NCI-H146 (cell line): ENCODE measurements at regions not wholly inside any gene's neighbourhood (a gene's known extent, or its start where the extent isn't known, plus 50 kb on each side); places are given as distances from the start of the nearest gene placed in this dataset.

Source experiments
- DNase-seq: peaks from one replicate; lab custom pipeline; 2025; lab: John Stamatoyannopoulos, UW

DNA sequence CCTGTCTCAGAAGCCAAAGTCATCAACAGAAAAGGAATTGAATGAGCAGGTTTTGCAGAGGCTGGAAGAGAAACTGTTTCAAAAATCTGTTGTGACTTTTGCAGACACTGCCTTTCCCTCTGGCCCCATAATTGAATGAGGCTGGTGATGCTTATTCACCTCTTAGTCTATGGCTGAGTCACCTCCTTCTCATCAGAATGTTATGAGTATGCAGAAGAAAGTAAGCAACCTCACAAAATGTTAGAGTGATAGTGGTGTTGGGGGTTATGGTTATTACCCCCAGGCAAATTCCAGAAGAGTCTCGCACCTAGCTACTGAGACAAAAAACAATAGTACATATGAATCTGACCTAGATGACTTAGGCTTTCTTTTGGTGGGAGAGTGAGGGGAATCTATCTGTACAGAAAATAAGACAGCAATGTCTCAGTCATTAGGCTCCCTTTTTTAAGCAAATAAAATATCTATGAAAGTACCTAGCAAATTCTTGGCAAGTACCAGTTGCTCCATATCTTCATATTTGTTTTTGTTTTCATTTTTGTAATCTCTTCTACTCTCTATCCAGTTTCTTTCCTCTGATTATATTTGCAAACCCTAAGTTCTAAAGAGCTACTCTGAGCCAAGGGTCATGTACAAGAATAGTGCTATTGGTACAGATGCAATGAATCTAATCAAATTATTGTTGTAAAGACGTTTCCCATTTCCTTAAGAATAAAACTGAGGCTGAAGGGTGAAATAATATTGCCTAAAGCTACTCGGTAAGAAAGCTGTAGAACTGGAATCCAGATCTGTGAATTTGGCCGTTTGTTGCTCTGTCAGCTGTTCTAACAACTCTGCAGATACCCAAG, 498.1 kb upstream of the TNC start:
- no peak for DNase-seq

- no peak for DNase-seq
These were observed 498.8 kb upstream of the TNC start for GRCh38 chr9:115616666-115617239.

DNA sequence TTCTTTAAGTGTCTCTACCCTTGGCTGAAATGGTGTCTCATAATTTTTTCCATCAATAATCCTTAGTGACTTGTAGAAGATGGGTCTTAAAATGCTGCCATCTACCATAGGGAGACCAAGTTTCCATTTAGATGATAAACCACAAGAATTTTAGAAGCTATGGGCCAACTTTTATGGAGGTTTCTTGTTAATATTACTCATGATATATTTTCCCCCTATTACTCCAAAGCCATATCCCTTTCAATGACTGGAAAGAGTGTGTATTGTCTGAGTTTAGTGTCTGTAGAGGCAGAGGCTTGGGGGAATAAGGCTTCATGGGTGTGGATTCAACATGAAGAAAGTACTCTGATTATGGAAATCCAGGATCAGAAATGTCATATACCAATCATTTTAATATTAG, 507.3 kb upstream of the TNC start:
- no peak for DNase-seq

DNA sequence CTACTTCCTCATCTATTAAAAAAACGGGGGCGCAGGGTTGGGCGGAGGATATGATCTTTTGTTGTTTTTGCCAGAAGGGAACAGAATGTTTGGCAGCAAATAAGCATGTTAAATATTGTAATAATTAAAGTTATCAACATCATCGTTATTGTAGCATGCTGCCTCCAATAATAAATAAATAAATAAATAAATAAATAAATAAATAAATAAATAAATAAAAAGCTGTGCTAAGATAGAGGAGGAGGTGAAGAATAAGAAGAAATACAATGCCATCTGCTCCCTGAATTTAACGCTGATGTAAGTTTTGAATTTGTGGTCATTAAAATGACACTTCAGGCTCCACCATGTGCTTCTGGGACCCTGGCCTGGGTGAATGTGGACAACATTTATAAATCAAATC, 508.0 kb upstream of the TNC start:
- no peak for DNase-seq

DNA sequence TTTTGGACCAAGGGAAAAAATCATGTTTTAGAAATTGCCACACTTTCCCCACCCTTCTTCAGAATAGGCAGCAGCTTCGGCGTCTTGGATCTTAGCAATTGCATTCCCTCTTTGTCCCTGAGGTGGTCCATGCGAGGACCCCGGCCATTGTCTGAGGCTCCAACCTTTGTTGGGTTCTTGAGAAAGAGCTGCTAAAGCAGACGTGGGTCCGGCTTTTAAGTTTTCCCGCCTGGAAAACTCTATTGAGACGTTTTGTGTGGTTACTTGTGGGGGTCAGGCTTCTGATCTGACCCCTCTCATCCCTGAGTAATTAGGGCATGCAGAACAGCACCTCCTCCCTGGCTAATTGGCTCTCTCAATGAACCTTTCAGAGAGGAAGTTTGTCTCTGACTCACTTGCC, 509.6 kb upstream of the TNC start:
- DNase-seq = no peak

- no peak for DNase-seq
These were observed 510.5 kb upstream of the TNC start for GRCh38 chr9:115628426-115628825.

- DNase-seq = no peak
These were observed 512.2 kb upstream of the TNC start for GRCh38 chr9:115629879-115630840.

GRCh38 chr9:115632391-115632790, 514.4 kb upstream of the TNC start:
- DNase-seq = no peak

GRCh38 chr9:115633104-115633503, 515.1 kb upstream of the TNC start:
- no peak for DNase-seq

DNA sequence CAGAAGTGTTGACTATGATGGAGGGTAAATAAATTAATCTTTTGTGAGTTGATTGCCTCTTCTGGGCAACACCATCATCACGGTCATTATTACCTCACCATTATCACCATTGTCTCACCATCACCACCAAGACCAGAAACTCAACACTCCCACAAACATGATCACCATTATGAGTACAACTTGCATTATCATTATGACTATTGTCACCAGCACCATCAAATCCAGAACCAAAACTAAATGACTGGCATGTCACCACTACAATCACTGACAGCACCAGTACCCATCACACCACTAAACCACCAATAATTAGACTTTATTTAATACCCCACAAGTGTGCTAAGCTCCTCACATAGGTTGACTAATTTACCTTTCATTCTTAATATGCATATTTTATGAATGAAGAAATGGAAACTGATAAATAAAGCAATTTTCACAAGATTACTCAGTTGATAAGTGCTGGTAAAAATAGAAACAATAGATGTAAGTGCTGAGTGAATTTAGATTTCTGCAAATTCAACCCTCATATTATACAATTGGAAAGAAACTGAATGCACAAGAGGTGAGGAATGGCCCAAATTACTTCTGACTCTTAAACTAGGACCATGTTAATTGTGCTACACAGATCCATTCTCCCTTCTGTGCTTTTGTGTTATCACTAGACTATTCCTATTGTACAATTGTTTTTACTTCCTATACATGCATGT, 517.8 kb upstream of the PAPPA start:
- no peak for DNase-seq

GRCh38 chr9:115636596-115636995, 517.0 kb upstream of the PAPPA start:
- no peak for DNase-seq

DNA sequence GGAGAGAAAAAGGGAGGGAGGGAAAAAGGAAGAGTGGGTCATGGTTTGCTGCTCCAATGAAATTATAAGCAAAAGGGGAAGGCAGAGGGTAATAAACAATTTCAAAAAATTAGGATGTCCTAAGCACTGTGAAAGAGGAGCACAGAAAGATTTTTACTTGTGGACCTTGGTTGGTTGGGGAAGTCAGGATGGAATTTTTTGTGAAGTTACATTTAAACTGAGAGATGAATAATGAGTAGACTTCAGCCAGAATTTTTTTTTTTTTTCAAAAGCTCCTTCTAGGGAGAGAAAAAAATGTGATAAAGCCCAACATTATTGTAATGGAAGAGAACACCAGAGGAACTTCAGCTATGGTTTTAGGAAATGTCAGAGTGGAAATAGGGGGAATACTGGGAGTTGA, 515.9 kb upstream of the PAPPA start:
- DNase-seq = no peak

GRCh38 chr9:115640887-115641286, 512.7 kb upstream of the PAPPA start:
- no peak for DNase-seq

DNA sequence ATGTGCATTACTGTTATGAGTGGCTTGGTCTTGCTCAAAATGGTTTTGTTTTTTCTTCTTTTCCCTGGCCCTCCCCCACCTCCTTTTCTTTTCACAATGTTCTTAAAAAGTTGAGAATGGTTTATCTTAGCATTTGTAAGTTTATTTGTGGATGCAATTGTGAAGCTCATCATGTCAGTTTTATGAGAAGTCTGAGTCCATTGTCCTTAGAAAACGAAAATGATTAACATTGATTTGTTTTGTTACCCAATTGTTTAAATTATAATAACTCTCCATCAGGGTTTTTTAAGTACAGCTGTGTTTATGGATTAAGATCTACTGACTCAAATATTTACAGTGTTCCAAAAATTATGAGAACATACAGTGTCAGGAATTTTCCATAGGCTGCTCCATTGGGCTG, 511.3 kb upstream of the PAPPA start:
- DNase-seq = no peak

GRCh38 chr9:115643948-115644727, 509.5 kb upstream of the PAPPA start:
- no peak for DNase-seq

- DNase-seq = no peak
These were observed 503.6 kb upstream of the PAPPA start for GRCh38 chr9:115649991-115650472.

DNA sequence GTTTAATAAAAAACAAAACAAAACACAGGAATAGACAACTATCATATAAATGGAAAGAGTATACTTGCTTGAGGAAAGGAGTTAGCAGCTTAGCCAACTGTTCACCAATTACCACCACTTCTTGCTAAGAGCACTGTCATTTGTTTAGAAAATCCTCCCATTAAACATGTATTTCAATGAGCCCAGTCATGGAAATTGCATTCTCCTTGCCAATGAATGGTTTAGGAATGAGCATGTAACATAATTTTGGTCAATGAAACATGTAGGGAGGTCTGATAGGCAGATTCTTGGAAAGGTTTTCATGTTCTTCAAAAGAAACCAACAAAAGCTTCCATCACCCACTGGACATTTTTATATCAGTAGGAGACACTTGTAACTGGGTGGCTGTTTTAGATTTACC, 502.8 kb upstream of the PAPPA start:
- no peak for DNase-seq

DNA sequence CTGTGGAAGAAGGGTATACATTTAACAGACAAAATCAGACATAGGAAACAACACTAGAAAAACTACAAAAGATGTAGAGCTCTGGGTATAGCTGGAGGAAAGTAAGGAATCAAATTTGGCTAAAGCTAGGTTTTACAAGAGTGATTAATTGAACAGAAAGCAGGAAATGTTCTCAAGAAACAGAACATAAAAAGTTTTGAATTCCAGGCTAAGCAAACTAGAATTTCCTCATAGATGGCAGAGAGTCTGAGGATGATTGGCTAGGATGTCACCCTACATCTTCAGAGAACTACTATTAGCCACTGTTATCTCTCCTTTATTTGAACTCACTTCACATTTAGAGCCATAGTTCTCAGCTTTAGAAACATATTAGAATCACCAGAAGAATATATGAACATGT, 502.1 kb upstream of the PAPPA start:
- DNase-seq = no peak

DNA sequence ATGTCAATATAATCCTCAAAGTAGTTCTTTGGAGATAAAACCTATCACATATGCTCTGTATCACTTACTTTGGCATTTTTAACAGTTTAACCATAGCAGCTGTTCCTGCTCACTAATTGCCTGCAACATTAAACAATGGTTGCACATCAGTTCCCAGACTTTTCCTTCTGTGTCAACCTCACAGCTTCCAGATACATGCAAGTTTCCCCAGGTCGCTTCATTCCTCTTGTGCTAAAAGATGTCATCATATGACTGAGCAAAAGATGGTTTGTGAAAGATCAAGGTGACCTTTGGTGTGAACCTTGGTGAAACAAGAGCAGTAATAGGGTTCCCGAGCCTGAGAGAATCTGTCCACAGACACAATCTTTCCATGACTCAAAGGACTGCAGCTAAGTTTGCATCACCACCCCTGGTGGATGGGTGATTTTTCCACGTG, 500.4 kb upstream of the PAPPA start:
- DNase-seq = no peak

- no peak for DNase-seq
These were observed 495.9 kb upstream of the PAPPA start for GRCh38 chr9:115657695-115658094.

- no peak for DNase-seq
These were observed 488.1 kb upstream of the PAPPA start for GRCh38 chr9:115665519-115665918.
